ENCODE measurements at regions not wholly inside any gene's neighbourhood (a gene's known extent, or its start where the extent isn't known, plus 50 kb on each side); places are given as distances from the start of the nearest gene placed in this dataset.
A peak's percentile ranks its signal among the peaks of the same experiment; 100 is the strongest.

- DNase-seq (ENCODE audit: low spot score) (no peak), ATAC-seq (ENCODE audit: low read depth) (0 out of 3 replicates have a peak, but pooled peaks have one; percentile 8)
- no peak for TF ChIP-seq CTCF (IDR thresholded peaks at IDR 0.05; ENCODE audit: poor library complexity, severe bottlenecking)
- Histone ChIP-seq H3K36me3 (ENCODE audit: low read depth) (no peaks in the 10 kb centered on the region), H3K9me3 (ENCODE audit: severe bottlenecking) (no peaks in the 10 kb centered on the region), H3K4me1 (ENCODE audit: insufficient read depth, poor library complexity, severe bottlenecking) (peaks cover 5% of the 10 kb centered on the region), H3K27ac (ENCODE audit: poor library complexity, severe bottlenecking) (no peak overlapping the region), H3K4me3 (ENCODE audit: severe bottlenecking) (no peak overlapping the region), H3K27me3 (ENCODE audit: insufficient read depth, poor library complexity, severe bottlenecking) (no peaks in the 10 kb centered on the region)
Measured at GRCh38 chr3:128554100-128554464, 61.1 kb upstream of the GATA2 start.

GRCh38 chr3:128553560-128553959 lies 60.6 kb upstream of the GATA2 start:
- ATAC-seq (ENCODE audit: low read depth) = no peak
- Histone ChIP-seq H3K4me3 (ENCODE audit: severe bottlenecking) (no peak overlapping the region), H3K4me1 (ENCODE audit: insufficient read depth, poor library complexity, severe bottlenecking) (peaks cover 10% of the 10 kb centered on the region), H3K27me3 (ENCODE audit: insufficient read depth, poor library complexity, severe bottlenecking) (no peaks in the 10 kb centered on the region), H3K9me3 (ENCODE audit: severe bottlenecking) (no peaks in the 10 kb centered on the region), H3K27ac (ENCODE audit: poor library complexity, severe bottlenecking) (no peak overlapping the region), H3K36me3 (ENCODE audit: low read depth) (no peaks in the 10 kb centered on the region)
- no peak for DNase-seq (ENCODE audit: low spot score)
- TF ChIP-seq CTCF (IDR thresholded peaks at IDR 0.05; ENCODE audit: poor library complexity, severe bottlenecking) = no peak

GRCh38 chr3:128551867-128552266 lies 58.9 kb upstream of the GATA2 start:
- TF ChIP-seq CTCF (IDR thresholded peaks at IDR 0.05; ENCODE audit: poor library complexity, severe bottlenecking) = no peak
- Histone ChIP-seq H3K4me1 (ENCODE audit: insufficient read depth, poor library complexity, severe bottlenecking) (peaks cover 17% of the 10 kb centered on the region), H3K9me3 (ENCODE audit: severe bottlenecking) (no peaks in the 10 kb centered on the region), H3K27ac (ENCODE audit: poor library complexity, severe bottlenecking) (no peak overlapping the region), H3K27me3 (ENCODE audit: insufficient read depth, poor library complexity, severe bottlenecking) (no peaks in the 10 kb centered on the region), H3K36me3 (ENCODE audit: low read depth) (no peaks in the 10 kb centered on the region), H3K4me3 (ENCODE audit: severe bottlenecking) (no peak overlapping the region)
- ATAC-seq (ENCODE audit: low read depth) (no peak), DNase-seq (ENCODE audit: low spot score) (no peak)

DNA sequence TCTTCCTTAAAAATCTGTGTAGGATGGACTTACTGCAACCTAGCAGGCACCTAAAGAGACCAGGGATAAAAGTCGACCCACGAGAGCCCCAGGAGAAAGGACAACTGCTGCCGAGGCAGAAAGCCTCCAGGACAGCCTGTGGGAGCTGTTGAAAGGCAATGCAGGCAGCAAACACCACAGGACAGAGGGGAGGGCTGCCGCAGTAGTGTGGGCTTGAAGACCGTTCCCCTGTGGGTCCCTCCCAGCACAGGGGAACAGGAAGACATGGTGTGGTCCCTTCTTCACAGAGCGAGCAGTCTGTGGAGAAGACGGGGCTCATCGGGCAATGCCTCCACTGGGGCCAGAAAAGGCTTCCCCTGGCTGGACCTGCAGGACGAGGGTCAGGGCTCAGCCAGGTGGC lies 58.5 kb upstream of the GATA2 start:
- peaks cover 17% of the 10 kb centered on the region for H3K4me1 ChIP-seq (ENCODE audit: insufficient read depth, poor library complexity, severe bottlenecking)
- no peak overlapping the region for H3K27ac ChIP-seq (ENCODE audit: poor library complexity, severe bottlenecking)
- ATAC-seq (ENCODE audit: low read depth) (no peak), DNase-seq (ENCODE audit: low spot score) (no peak)
- no peaks in the 10 kb centered on the region for H3K9me3 ChIP-seq (ENCODE audit: severe bottlenecking)
- no peaks in the 10 kb centered on the region for H3K36me3 ChIP-seq (ENCODE audit: low read depth)
- no peaks in the 10 kb centered on the region for H3K27me3 ChIP-seq (ENCODE audit: insufficient read depth, poor library complexity, severe bottlenecking)
- TF ChIP-seq CTCF (IDR thresholded peaks at IDR 0.05; ENCODE audit: poor library complexity, severe bottlenecking) = no peak
- no peak overlapping the region for H3K4me3 ChIP-seq (ENCODE audit: severe bottlenecking)

DNA sequence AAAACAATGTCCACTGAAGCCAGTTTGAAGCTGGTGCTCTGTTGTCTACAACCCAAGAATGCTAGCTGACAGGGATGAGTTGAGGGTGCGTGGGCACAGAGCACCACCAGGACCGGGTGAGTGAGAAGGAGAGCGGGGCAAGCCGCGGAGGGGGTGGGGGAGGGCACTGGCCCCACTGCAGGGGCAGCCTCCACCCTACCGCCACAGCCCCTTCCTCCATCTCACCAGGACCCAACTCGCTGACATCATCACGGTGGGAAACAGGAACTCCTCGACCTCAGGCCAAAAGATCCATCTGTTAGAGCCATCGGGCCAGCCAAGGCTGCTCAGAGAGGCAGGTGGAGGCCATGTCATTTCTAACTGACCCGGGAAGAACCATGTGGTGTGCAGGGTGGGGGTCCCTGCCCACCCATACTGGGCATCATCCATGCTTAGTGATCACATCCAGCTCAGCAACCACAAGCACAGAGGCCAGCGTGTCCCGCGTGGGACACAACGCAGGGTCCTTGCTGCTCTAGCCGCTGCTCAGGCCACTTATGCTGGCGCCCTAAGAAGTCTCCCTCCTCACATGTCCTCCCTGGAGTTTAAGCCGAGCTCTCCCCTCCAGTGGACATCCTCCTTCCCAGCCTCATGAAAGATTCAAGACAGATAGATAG lies 57.6 kb upstream of the GATA2 start:
- H3K27me3 ChIP-seq (ENCODE audit: insufficient read depth, poor library complexity, severe bottlenecking) = no peaks in the 10 kb centered on the region
- TF ChIP-seq CTCF (IDR thresholded peaks at IDR 0.05; ENCODE audit: poor library complexity, severe bottlenecking) = no peak
- no peaks in the 10 kb centered on the region for H3K36me3 ChIP-seq (ENCODE audit: low read depth)
- H3K4me3 ChIP-seq (ENCODE audit: severe bottlenecking) = no peak overlapping the region
- H3K9me3 ChIP-seq (ENCODE audit: severe bottlenecking) = no peaks in the 10 kb centered on the region
- peak overlapping the region; percentile 59 for H3K27ac ChIP-seq (ENCODE audit: poor library complexity, severe bottlenecking)
- H3K4me1 ChIP-seq (ENCODE audit: insufficient read depth, poor library complexity, severe bottlenecking) = peaks cover 17% of the 10 kb centered on the region
- DNase-seq (ENCODE audit: low spot score) = no peak
- ATAC-seq (ENCODE audit: low read depth) = no peak
